Stimulated activated naive CD8-positive, alpha-beta T cell treated with anti-CD3 and anti-CD28 coated beads, Interleukin-15, amount 100 ng/mL, for 72 hours (primary cell): ENCODE measurements at regions not wholly inside any gene's neighbourhood (a gene's known extent, or its start where the extent isn't known, plus 50 kb on each side); places are given as distances from the start of the nearest gene placed in this dataset.

ENCODE experiments used
- ATAC-seq: fragments of 150-1000 bp; cut with Tn5 transposase; 2 replicates; pipeline ENCODE4 v1.10.0; 2021; ENCODE audit warnings: mild to moderate bottlenecking, moderate library complexity
- DNase-seq, 2 donors: peaks; one replicate each; pipeline ENCODE4 v3.0.0; 2021 to 2022
- H3K27ac Mint-ChIP-seq, 2 donors: one replicate each; pipeline ENCODE4 v1.8.0; 2022; ENCODE audit warnings: mild to moderate bottlenecking in 2 of 2, mixed read lengths in 2 of 2, moderate library complexity in 2 of 2
- H3K27me3 Mint-ChIP-seq: one replicate; pipeline ENCODE4 v1.8.0; 2022; ENCODE audit warnings: mixed read lengths
- H3K4me1 Mint-ChIP-seq: one replicate; pipeline ENCODE4 v1.8.0; 2022; ENCODE audit warnings: mild to moderate bottlenecking, mixed read lengths
- H3K4me3 Mint-ChIP-seq, 2 donors: one replicate each; pipeline ENCODE4 v1.8.0; 2022; ENCODE audit warnings: mild to moderate bottlenecking in 2 of 2, mixed read lengths in 2 of 2, moderate library complexity in 1 of 2
- H3K9me3 Mint-ChIP-seq, 2 donors: one replicate each; pipeline ENCODE4 v1.8.0; 2022; ENCODE audit warnings: mixed read lengths in 2 of 2

- no peak for DNase-seq
- Mint-ChIP-seq H3K4me1 (no peaks in the 10 kb centered on the region), H3K9me3 (peaks cover 0 to 4% of the 10 kb centered on the region in 2 donors), H3K27me3 (no peaks in the 10 kb centered on the region), H3K4me3 (no peak overlapping the region), H3K27ac (no peak overlapping the region)
- no peak for ATAC-seq
These were observed 1044.0 kb upstream of the ADGRL4 start for GRCh38 chr1:80050523-80050922.

GRCh38 chr1:80050085-80050484 lies 1043.6 kb upstream of the ADGRL4 start:
- Mint-ChIP-seq H3K4me1 (no peaks in the 10 kb centered on the region), H3K4me3 (no peak overlapping the region), H3K27ac (no peak overlapping the region), H3K9me3 (peaks cover 0 to 4% of the 10 kb centered on the region in 2 donors), H3K27me3 (no peaks in the 10 kb centered on the region)
- no peak for DNase-seq
- no peak for ATAC-seq

GRCh38 chr1:80048716-80049115 lies 1042.2 kb upstream of the ADGRL4 start:
- no peaks in the 10 kb centered on the region for H3K4me1 Mint-ChIP-seq
- H3K27ac Mint-ChIP-seq = no peak overlapping the region
- H3K9me3 Mint-ChIP-seq = peaks cover 0 to 4% of the 10 kb centered on the region in 2 donors
- H3K4me3 Mint-ChIP-seq = no peak overlapping the region
- DNase-seq (no peak), ATAC-seq (no peak)
- no peaks in the 10 kb centered on the region for H3K27me3 Mint-ChIP-seq

GRCh38 chr1:80047791-80048190 lies 1041.3 kb upstream of the ADGRL4 start:
- no peaks in the 10 kb centered on the region for H3K27me3 Mint-ChIP-seq
- H3K27ac Mint-ChIP-seq = no peak overlapping the region
- ATAC-seq (no peak), DNase-seq (no peak)
- peaks cover under 1 to 5% of the 10 kb centered on the region in 2 donors for H3K9me3 Mint-ChIP-seq
- no peak overlapping the region for H3K4me3 Mint-ChIP-seq
- H3K4me1 Mint-ChIP-seq = no peaks in the 10 kb centered on the region

- no peak for ATAC-seq
These were observed 1038.1 kb upstream of the ADGRL4 start for GRCh38 chr1:80044662-80045061.

DNA sequence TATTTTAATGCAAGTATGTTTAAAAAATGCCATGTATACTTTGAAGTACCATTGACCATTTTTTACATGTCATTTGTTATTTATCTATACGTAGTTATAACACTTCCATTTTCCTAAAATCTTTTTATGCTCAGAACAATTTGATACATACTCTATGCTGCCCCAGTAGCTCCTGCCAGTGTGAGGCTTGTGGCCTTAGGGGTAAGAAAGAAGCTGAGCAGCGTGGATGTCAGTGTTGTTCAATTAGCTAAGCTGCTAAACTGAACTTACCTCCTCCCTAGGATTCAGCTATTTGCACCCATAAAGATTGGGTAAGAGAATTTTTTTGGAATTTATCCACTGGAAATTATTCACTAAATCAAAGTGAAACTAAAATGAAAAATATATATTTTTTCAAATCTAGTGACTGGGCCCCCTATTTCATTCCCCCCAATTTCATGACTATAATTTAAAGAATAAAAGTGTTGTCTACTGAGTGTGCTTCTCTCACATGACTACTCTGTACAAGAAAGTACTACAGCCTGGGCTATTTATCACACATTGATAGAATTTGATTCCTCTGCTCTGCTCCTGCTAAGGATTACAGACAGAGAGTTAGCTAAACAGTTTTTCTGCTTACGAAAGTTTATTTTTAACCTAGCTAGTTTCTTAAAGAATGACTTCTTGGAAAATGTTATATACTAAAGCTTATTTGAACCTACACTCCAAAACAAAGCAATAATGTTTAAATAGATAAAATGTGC lies 1030.3 kb upstream of the ADGRL4 start:
- Mint-ChIP-seq H3K27me3 (no peaks in the 10 kb centered on the region), H3K27ac (no peak overlapping the region), H3K4me3 (no peak overlapping the region), H3K9me3 (peaks cover 0 to 12% of the 10 kb centered on the region in 2 donors), H3K4me1 (no peaks in the 10 kb centered on the region)
- DNase-seq = no peak
- ATAC-seq = no peak

More at GRCh38 chr1:80044662-80045061, 1038.1 kb upstream of the ADGRL4 start:
- Mint-ChIP-seq H3K4me3 (no peak overlapping the region), H3K27me3 (no peaks in the 10 kb centered on the region), H3K9me3 (peaks cover 7 to 10% of the 10 kb centered on the region in 2 donors), H3K4me1 (no peaks in the 10 kb centered on the region), H3K27ac (no peak overlapping the region)
- no peak for DNase-seq

DNA sequence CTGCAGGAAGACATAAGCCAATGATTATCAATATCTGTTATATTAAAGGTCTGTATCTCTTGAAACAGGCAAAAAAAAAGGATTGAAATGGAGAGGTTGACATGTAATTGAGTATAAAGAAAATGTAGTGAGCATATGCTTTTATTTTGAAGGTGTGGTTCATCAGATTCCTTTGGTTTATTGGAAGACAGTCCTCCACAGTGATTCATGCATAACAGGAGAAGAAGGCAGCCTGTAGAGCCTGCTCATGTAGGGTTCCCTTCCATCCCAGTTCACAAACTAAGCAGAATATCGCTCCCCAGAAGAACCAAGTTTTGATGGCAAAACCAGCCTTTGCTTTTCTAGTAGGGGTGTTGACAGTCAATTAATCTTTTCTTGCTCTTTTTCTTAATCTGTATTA lies 1016.8 kb upstream of the ADGRL4 start:
- Mint-ChIP-seq H3K4me1 (no peaks in the 10 kb centered on the region), H3K27me3 (no peaks in the 10 kb centered on the region), H3K4me3 (no peak overlapping the region), H3K9me3 (peaks cover 6 to 8% of the 10 kb centered on the region in 2 donors), H3K27ac (no peak overlapping the region)
- no peak for ATAC-seq
- DNase-seq = no peak

- no peaks in the 10 kb centered on the region for H3K27me3 Mint-ChIP-seq
- H3K4me1 Mint-ChIP-seq = no peaks in the 10 kb centered on the region
- peaks cover 8 to 10% of the 10 kb centered on the region in 2 donors for H3K9me3 Mint-ChIP-seq
- ATAC-seq (no peak), DNase-seq (no peak)
- H3K27ac Mint-ChIP-seq = no peak overlapping the region
- no peak overlapping the region for H3K4me3 Mint-ChIP-seq
These were observed 1015.4 kb upstream of the ADGRL4 start for GRCh38 chr1:80021891-80022290.

- peaks cover 0 to 4% of the 10 kb centered on the region in 2 donors for H3K9me3 Mint-ChIP-seq
- DNase-seq (no peak), ATAC-seq (no peak)
- H3K27ac Mint-ChIP-seq = no peak overlapping the region
- no peak overlapping the region for H3K4me3 Mint-ChIP-seq
- no peaks in the 10 kb centered on the region for H3K4me1 Mint-ChIP-seq
- no peaks in the 10 kb centered on the region for H3K27me3 Mint-ChIP-seq
These were observed 1011.8 kb upstream of the ADGRL4 start for GRCh38 chr1:80018348-80018747.

GRCh38 chr1:80008934-80009333 lies 1002.4 kb upstream of the ADGRL4 start:
- no peaks in the 10 kb centered on the region for H3K27me3 Mint-ChIP-seq
- ATAC-seq = no peak
- no peak overlapping the region for H3K27ac Mint-ChIP-seq
- no peak for DNase-seq
- no peak overlapping the region for H3K4me3 Mint-ChIP-seq
- H3K4me1 Mint-ChIP-seq = no peaks in the 10 kb centered on the region
- no peaks in the 10 kb centered on the region for H3K9me3 Mint-ChIP-seq

DNA sequence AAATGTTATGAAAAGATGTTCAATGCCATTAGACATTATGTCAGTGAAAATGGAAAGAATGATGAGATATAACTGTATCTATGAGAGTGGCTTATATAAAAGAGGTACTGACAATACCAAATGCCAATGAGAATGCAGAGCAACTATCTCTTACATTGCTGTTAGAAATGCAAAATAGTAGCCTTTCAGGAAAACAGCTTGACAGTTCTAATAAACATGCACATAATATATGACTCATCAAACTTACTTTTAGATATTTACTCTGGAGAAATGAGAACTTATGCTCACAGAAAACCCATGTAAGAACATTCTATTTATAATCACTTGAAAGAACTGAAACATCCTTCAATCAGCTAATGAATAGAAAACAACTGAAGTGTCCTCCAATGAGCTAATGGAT lies 996.7 kb upstream of the ADGRL4 start:
- H3K27me3 Mint-ChIP-seq = no peaks in the 10 kb centered on the region
- H3K4me1 Mint-ChIP-seq = no peaks in the 10 kb centered on the region
- no peak overlapping the region for H3K4me3 Mint-ChIP-seq
- H3K9me3 Mint-ChIP-seq = peaks cover 0 to 8% of the 10 kb centered on the region in 2 donors
- DNase-seq (no peak), ATAC-seq (no peak)
- H3K27ac Mint-ChIP-seq = no peak overlapping the region

- no peaks in the 10 kb centered on the region for H3K27me3 Mint-ChIP-seq
- no peak overlapping the region for H3K27ac Mint-ChIP-seq
- H3K4me3 Mint-ChIP-seq = no peak overlapping the region
- ATAC-seq = no peak
- H3K9me3 Mint-ChIP-seq = peaks cover 8 to 13% of the 10 kb centered on the region in 2 donors
- no peak for DNase-seq
- H3K4me1 Mint-ChIP-seq = no peaks in the 10 kb centered on the region
These were observed 981.9 kb upstream of the ADGRL4 start for GRCh38 chr1:79988401-79988800.

GRCh38 chr1:79982211-79982610 lies 975.7 kb upstream of the ADGRL4 start:
- ATAC-seq = no peak
- no peak overlapping the region for H3K27ac Mint-ChIP-seq
- peaks cover 4 to 5% of the 10 kb centered on the region in 2 donors for H3K9me3 Mint-ChIP-seq
- no peak overlapping the region for H3K4me3 Mint-ChIP-seq
- H3K4me1 Mint-ChIP-seq = no peaks in the 10 kb centered on the region
- no peaks in the 10 kb centered on the region for H3K27me3 Mint-ChIP-seq
- no peak for DNase-seq

GRCh38 chr1:79981481-79981880 lies 975.0 kb upstream of the ADGRL4 start:
- Mint-ChIP-seq H3K4me3 (no peak overlapping the region), H3K27me3 (no peaks in the 10 kb centered on the region), H3K27ac (no peak overlapping the region), H3K9me3 (peaks cover 4 to 12% of the 10 kb centered on the region in 2 donors), H3K4me1 (no peaks in the 10 kb centered on the region)
- no peak for DNase-seq
- no peak for ATAC-seq

GRCh38 chr1:79979346-79979745 lies 972.8 kb upstream of the ADGRL4 start:
- no peak overlapping the region for H3K4me3 Mint-ChIP-seq
- H3K4me1 Mint-ChIP-seq = no peaks in the 10 kb centered on the region
- no peak overlapping the region for H3K27ac Mint-ChIP-seq
- DNase-seq (no peak), ATAC-seq (no peak)
- no peaks in the 10 kb centered on the region for H3K27me3 Mint-ChIP-seq
- peaks cover 0 to 7% of the 10 kb centered on the region in 2 donors for H3K9me3 Mint-ChIP-seq

DNA sequence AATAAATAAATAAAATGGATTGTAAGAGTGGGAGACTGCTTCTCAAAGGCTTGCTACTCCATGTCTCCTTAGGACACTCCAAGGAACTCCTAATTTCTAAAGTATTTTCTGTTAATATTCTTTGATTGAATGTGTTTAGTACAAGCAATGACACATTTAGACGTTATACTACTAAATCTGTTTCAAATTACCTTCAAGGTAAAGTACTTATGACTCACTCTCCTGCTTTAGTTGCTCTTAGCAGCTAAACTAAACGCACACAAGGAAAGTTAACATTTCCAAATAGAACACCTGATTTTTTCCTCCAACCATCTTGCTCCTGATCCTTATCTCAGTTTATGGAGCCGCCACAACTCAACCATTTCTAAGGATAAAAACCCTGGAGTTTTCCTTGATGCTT lies 969.8 kb upstream of the ADGRL4 start:
- no peak for ATAC-seq
- Mint-ChIP-seq H3K27ac (no peak overlapping the region), H3K4me3 (no peak overlapping the region), H3K27me3 (no peaks in the 10 kb centered on the region), H3K4me1 (no peaks in the 10 kb centered on the region), H3K9me3 (peaks cover 5 to 7% of the 10 kb centered on the region in 2 donors)
- no peak for DNase-seq

GRCh38 chr1:79974659-79975058 lies 968.1 kb upstream of the ADGRL4 start:
- Mint-ChIP-seq H3K27me3 (no peaks in the 10 kb centered on the region), H3K27ac (no peak overlapping the region), H3K9me3 (peaks cover 5 to 7% of the 10 kb centered on the region in 2 donors), H3K4me3 (no peak overlapping the region), H3K4me1 (no peaks in the 10 kb centered on the region)
- DNase-seq (no peak), ATAC-seq (no peak)
